DND-41 (cell line): ENCODE measurements at regions not wholly inside any gene's neighbourhood (a gene's known extent, or its start where the extent isn't known, plus 50 kb on each side); places are given as distances from the start of the nearest gene placed in this dataset.

ENCODE experiments used
- ATAC-seq: fragments of 200-7000 bp; cut with Tn5 transposase; 3 replicates; pipeline ENCODE4 v1.9.1; 2021; ENCODE audit warnings: low read depth; ENCODE audit not compliant: insufficient read depth
- DNase-seq: peaks from one replicate; pipeline ENCODE4 v3.0.0-alpha.2; 2020
- H2AFZ ChIP-seq: 2 replicates; pipeline ENCODE4 v1.6.0; 2012; ENCODE audit warnings: low read depth, low read length
- H3K27ac ChIP-seq: 2 replicates; pipeline ENCODE4 v1.5.1; 2012; ENCODE audit warnings: low read length, inconsistent platforms
- H3K27me3 ChIP-seq: fragments of 200-600 bp; sonication (generic); 2 replicates; pipeline ENCODE4 v1.6.0; 2012; ENCODE audit warnings: low read length, mild to moderate bottlenecking, inconsistent platforms; ENCODE audit not compliant: insufficient read depth, poor library complexity
- H3K36me3 ChIP-seq: 2 replicates; pipeline ENCODE4 v1.5.1; 2012; ENCODE audit warnings: low read length, inconsistent platforms; ENCODE audit not compliant: insufficient read depth
- H3K4me1 ChIP-seq: 2 replicates; pipeline ENCODE4 v1.5.1; 2012; ENCODE audit warnings: mild to moderate bottlenecking, low read length; ENCODE audit not compliant: insufficient read depth
- H3K4me2 ChIP-seq: 2 replicates; pipeline ENCODE4 v1.6.0; 2012; ENCODE audit warnings: mild to moderate bottlenecking, moderate library complexity, low read length, inconsistent platforms; ENCODE audit not compliant: insufficient read depth
- H3K4me3 ChIP-seq, 2 experiments: fragments of 200-600 bp in 1 of 2; shearing (Covaris generic) in 1 of 2; 2 replicates each; pipeline ENCODE4 v1.5.1; 2012 to 2016; ENCODE audit warnings: inconsistent platforms in 2 of 2, low read length in 2 of 2, mild to moderate bottlenecking in 2 of 2, low read depth in 1 of 2, moderate library complexity in 1 of 2
- H3K79me2 ChIP-seq: 2 replicates; pipeline ENCODE4 v1.6.0; 2012; ENCODE audit warnings: low read length, inconsistent platforms; ENCODE audit not compliant: insufficient read depth
- H3K9ac ChIP-seq: 2 replicates; pipeline ENCODE4 v1.6.0; 2012; ENCODE audit warnings: low read depth, mild to moderate bottlenecking, inconsistent platforms, low read length, moderate library complexity
- H3K9me3 ChIP-seq: 2 replicates; pipeline ENCODE4 v1.5.1; 2012; ENCODE audit warnings: low read length, moderate library complexity, mild to moderate bottlenecking, inconsistent platforms; ENCODE audit not compliant: insufficient read depth, severe bottlenecking
- H4K20me1 ChIP-seq: 2 replicates; pipeline ENCODE4 v1.6.0; 2012; ENCODE audit warnings: low read length; ENCODE audit not compliant: insufficient read depth
- EZH2 ChIP-seq: IDR thresholded peaks from 3 replicates; pipeline ENCODE4 v1.6.1; 2012; ENCODE audit warnings: borderline replicate concordance, low read depth, mild to moderate bottlenecking, moderate library complexity, low read length, inconsistent platforms; ENCODE audit not compliant: severe bottlenecking
- TF ChIP-seq, protein P1 (sequence below): IDR thresholded peaks from 2 replicates; pipeline ENCODE4 v1.5.1; 2012; ENCODE audit warnings: borderline replicate concordance, low read length, moderate library complexity, mild to moderate bottlenecking; ENCODE audit not compliant: poor library complexity, severe bottlenecking; ENCODE audit errors: extremely low read depth

DNA sequence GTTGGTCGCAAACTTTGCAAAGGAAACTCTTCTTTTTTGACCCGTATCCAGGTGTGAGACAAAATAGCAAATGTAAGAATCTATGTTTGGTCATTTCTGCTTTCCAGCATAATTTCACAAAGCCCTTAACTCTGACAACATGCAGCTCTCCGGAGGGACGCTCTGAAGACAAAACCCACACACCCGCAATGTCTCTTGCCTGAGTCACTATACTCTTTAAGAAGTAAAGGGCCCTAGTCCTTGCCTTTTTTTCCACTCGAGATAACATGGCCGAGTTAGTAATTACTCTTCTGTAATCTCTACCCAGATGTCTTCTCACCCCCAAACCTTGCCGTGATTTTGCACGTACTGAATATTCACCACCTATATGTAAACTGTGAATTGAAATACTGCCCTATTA, 115.7 kb upstream of the ADAMTS9 start:
- H3K4me3 ChIP-seq, result no peak overlapping the region
- no peak overlapping the region for H3K9ac ChIP-seq
- H3K27ac ChIP-seq, result no peak overlapping the region
- ATAC-seq, result no peak
- no peak overlapping the region for H3K4me2 ChIP-seq
- no peaks in the 10 kb centered on the region for H3K4me1 ChIP-seq
- no peaks in the 10 kb centered on the region for H3K79me2 ChIP-seq
- TF ChIP-seq EZH2, result no peak
- TF ChIP-seq, protein P1, sequence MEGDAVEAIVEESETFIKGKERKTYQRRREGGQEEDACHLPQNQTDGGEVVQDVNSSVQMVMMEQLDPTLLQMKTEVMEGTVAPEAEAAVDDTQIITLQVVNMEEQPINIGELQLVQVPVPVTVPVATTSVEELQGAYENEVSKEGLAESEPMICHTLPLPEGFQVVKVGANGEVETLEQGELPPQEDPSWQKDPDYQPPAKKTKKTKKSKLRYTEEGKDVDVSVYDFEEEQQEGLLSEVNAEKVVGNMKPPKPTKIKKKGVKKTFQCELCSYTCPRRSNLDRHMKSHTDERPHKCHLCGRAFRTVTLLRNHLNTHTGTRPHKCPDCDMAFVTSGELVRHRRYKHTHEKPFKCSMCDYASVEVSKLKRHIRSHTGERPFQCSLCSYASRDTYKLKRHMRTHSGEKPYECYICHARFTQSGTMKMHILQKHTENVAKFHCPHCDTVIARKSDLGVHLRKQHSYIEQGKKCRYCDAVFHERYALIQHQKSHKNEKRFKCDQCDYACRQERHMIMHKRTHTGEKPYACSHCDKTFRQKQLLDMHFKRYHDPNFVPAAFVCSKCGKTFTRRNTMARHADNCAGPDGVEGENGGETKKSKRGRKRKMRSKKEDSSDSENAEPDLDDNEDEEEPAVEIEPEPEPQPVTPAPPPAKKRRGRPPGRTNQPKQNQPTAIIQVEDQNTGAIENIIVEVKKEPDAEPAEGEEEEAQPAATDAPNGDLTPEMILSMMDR, result no peak
- H4K20me1 ChIP-seq, result no peaks in the 10 kb centered on the region
- no peaks in the 10 kb centered on the region for H3K9me3 ChIP-seq
- H3K36me3 ChIP-seq, result no peaks in the 10 kb centered on the region
- DNase-seq, result no peak
- H3K27me3 ChIP-seq, result no peaks in the 10 kb centered on the region
- no peak overlapping the region for H2AFZ ChIP-seq

DNA sequence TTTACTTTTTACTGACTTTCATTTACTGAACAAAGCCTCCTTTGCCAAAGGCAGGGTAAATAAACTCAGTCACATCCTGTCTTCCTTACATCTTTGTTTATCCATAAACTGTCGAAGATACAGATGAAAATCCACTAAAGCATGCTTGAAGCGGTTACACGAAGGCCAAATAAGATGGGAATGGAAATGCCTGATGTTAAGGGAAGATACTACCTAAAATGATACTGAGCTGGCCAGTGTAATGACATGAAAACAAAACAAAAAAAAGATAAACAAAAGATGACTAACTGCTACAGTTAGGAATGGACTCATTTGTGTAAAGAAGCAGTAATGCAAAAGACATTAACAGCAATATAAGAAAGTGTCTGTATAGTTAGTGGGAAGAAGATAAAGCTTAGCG, 114.7 kb upstream of the ADAMTS9 start:
- no peaks in the 10 kb centered on the region for H4K20me1 ChIP-seq
- ATAC-seq (no peak), DNase-seq (no peak)
- no peak overlapping the region for H3K27ac ChIP-seq
- H3K79me2 ChIP-seq, result no peaks in the 10 kb centered on the region
- no peaks in the 10 kb centered on the region for H3K27me3 ChIP-seq
- no peak overlapping the region for H3K4me2 ChIP-seq
- TF ChIP-seq, protein P1, result no peak
- no peak for TF ChIP-seq EZH2
- H3K36me3 ChIP-seq, result no peaks in the 10 kb centered on the region
- no peak overlapping the region for H2AFZ ChIP-seq
- H3K4me1 ChIP-seq, result no peaks in the 10 kb centered on the region
- no peak overlapping the region for H3K9ac ChIP-seq
- H3K9me3 ChIP-seq, result no peaks in the 10 kb centered on the region
- H3K4me3 ChIP-seq, result no peak overlapping the region

DNA sequence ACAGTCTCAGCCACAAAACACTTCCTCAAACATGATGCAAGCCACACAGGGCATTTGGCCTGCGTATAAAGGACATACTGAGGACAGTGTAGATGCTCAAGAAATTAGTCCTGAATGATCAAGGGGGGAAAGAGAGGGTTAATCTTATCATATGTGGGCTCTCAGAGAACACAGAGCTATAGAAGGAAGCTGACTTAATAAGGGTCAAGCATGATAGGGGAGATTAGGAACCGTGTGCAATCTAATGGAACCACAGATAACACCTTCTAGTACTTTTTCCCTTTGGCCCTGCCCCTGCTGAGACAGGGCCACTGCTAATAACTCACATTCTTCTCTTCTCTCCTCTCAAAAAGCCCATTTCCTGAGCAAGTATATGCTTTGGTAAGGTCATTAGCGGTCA, 114.1 kb upstream of the ADAMTS9 start:
- Histone ChIP-seq H3K27me3 (no peaks in the 10 kb centered on the region), H2AFZ (no peak overlapping the region), H3K9ac (no peak overlapping the region), H4K20me1 (no peaks in the 10 kb centered on the region), H3K4me1 (no peaks in the 10 kb centered on the region), H3K4me3 (no peak overlapping the region), H3K9me3 (no peaks in the 10 kb centered on the region), H3K79me2 (no peaks in the 10 kb centered on the region), H3K27ac (no peak overlapping the region), H3K36me3 (no peaks in the 10 kb centered on the region), H3K4me2 (no peak overlapping the region)
- ATAC-seq (no peak), DNase-seq (no peak)
- TF ChIP-seq, protein P1, result no peak
- TF ChIP-seq EZH2, result no peak

DNA sequence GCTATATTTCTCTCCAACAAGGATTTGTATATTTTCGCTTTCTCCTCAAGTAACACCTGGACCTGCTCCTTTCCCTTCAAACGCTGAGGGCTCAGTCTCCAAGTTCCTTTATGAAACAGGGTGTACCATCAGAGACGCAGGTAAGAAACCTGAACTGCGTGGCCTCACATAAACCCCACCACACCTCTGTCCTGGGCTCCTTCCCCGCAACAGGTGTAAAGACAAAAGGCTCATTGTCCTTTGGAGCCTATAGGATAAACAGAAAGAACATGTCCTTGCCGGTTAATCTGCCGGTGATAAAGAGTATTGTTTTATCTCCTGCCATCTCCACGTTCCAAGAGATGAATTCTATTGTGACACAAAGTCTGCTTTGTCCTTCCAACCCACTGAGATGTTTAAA, 111.8 kb upstream of the ADAMTS9 start:
- no peak overlapping the region for H3K9ac ChIP-seq
- H3K36me3 ChIP-seq, result no peaks in the 10 kb centered on the region

More for the DNA sequence above, 111.8 kb upstream of the ADAMTS9 start:
- Histone ChIP-seq H3K79me2 (no peaks in the 10 kb centered on the region), H4K20me1 (no peaks in the 10 kb centered on the region), H3K9me3 (no peaks in the 10 kb centered on the region), H3K27ac (no peak overlapping the region), H2AFZ (no peak overlapping the region), H3K4me3 (no peak overlapping the region), H3K4me1 (no peaks in the 10 kb centered on the region), H3K27me3 (no peaks in the 10 kb centered on the region), H3K4me2 (no peak overlapping the region)
- TF ChIP-seq EZH2, result no peak
- TF ChIP-seq, protein P1, result no peak
- DNase-seq, result no peak
- no peak for ATAC-seq
